GM19351 (cell line): ENCODE measurements at regions not wholly inside any gene's neighbourhood (a gene's known extent, or its start where the extent isn't known, plus 50 kb on each side); places are given as distances from the start of the nearest gene placed in this dataset.
"Not testable (repeated sequence)": the region's sequence is repeated elsewhere in the genome, so short reads cannot be mapped to it uniquely, and the experiment has no call there.

ENCODE experiments used
- ATAC-seq: cut with Tn5 transposase; IDR thresholded peaks from one replicate; pipeline ENCODE4 v1.9.1; 2021; ENCODE audit warnings: mild to moderate bottlenecking, moderate library complexity; ENCODE audit not compliant: unreplicated experiment

GRCh38 chr7:116373229-116373628 lies 126.3 kb upstream of the CAV2 start:
- ATAC-seq, result not testable (repeated sequence)

- ATAC-seq, result no peak
These were observed 121.8 kb upstream of the CAV2 start for GRCh38 chr7:116377721-116378120.

GRCh38 chr7:116380025-116380424 lies 119.5 kb upstream of the CAV2 start:
- ATAC-seq, result no peak

- peak; percentile 56 for ATAC-seq
These were observed 117.2 kb upstream of the CAV2 start for GRCh38 chr7:116382375-116382774.

- ATAC-seq, result no peak
These were observed 114.5 kb upstream of the CAV2 start for GRCh38 chr7:116384936-116385635.

- no peak for ATAC-seq
These were observed 112.9 kb upstream of the CAV2 start for GRCh38 chr7:116386674-116387073.

- no peak for ATAC-seq
These were observed 109.2 kb upstream of the CAV2 start for GRCh38 chr7:116390363-116390762.

GRCh38 chr7:116392806-116393205 lies 106.7 kb upstream of the CAV2 start:
- no peak for ATAC-seq

- ATAC-seq, result no peak
These were observed 105.9 kb upstream of the CAV2 start for GRCh38 chr7:116393654-116394053.

GRCh38 chr7:116394106-116394505 lies 105.4 kb upstream of the CAV2 start:
- no peak for ATAC-seq

- no peak for ATAC-seq
These were observed 104.3 kb upstream of the CAV2 start for GRCh38 chr7:116395141-116395791.

- no peak for ATAC-seq
These were observed 100.9 kb upstream of the CAV2 start for GRCh38 chr7:116398672-116399071.

- ATAC-seq, result no peak
These were observed 99.7 kb upstream of the CAV2 start for GRCh38 chr7:116399819-116400218.

GRCh38 chr7:116400522-116400921 lies 99.0 kb upstream of the CAV2 start:
- no peak for ATAC-seq

GRCh38 chr7:116401711-116402110 lies 97.8 kb upstream of the CAV2 start:
- no peak for ATAC-seq

- ATAC-seq, result no peak
These were observed 96.3 kb upstream of the CAV2 start for GRCh38 chr7:116403265-116403664.

GRCh38 chr7:116404389-116404788 lies 95.1 kb upstream of the CAV2 start:
- no peak for ATAC-seq

GRCh38 chr7:116405810-116406209 lies 93.7 kb upstream of the CAV2 start:
- no peak for ATAC-seq

- no peak for ATAC-seq
These were observed 92.4 kb upstream of the CAV2 start for GRCh38 chr7:116407165-116407564.

- ATAC-seq, result no peak
These were observed 91.4 kb upstream of the CAV2 start for GRCh38 chr7:116408166-116408565.

GRCh38 chr7:116408831-116409453 lies 90.6 kb upstream of the CAV2 start:
- ATAC-seq, result not testable (repeated sequence)

- not testable (repeated sequence) for ATAC-seq
These were observed 88.8 kb upstream of the CAV2 start for GRCh38 chr7:116410694-116411093.
